SK-MEL-5 (cell line): ENCODE measurements at regions not wholly inside any gene's neighbourhood (a gene's known extent, or its start where the extent isn't known, plus 50 kb on each side); places are given as distances from the start of the nearest gene placed in this dataset.

Experiments used
- DNase-seq: peaks from one replicate; pipeline ENCODE4 v3.0.0-alpha.2; 2016; ENCODE audit warnings: low read depth, low spot score
- in situ Hi-C: cut with HindIII; loops from 2 replicates; pipeline ENCODE4 v1.10.0; 2016; ENCODE audit warnings: low sequenced_read_pairs, high pct_unique_total_duplicates, low pct_unique_long_range_greater_than_20kb

GRCh38 chr12:115060477-115061168 is 376.6 kb upstream of the TBX3 start:
- in situ Hi-C loops = no loop called here
- DNase-seq = no peak

- in situ Hi-C loops = no loop called here
- no peak for DNase-seq
These were observed 373.5 kb upstream of the TBX3 start for GRCh38 chr12:115057445-115057844.

GRCh38 chr12:115051378-115051777 is 367.4 kb upstream of the TBX3 start:
- in situ Hi-C loops = no loop called here
- no peak for DNase-seq

GRCh38 chr12:115049614-115050013 is 365.6 kb upstream of the TBX3 start:
- in situ Hi-C loops = no loop called here
- DNase-seq = no peak

GRCh38 chr12:115046805-115047204 is 362.8 kb upstream of the TBX3 start:
- in situ Hi-C loops = no loop called here
- DNase-seq = no peak

GRCh38 chr12:115044073-115044472 is 360.1 kb upstream of the TBX3 start:
- in situ Hi-C loops = no loop called here
- peak; percentile 57 for DNase-seq

- in situ Hi-C loops = no loop called here
- no peak for DNase-seq
These were observed 359.1 kb upstream of the TBX3 start for GRCh38 chr12:115043079-115043478.

- DNase-seq = no peak
- in situ Hi-C loops = no loop called here
These were observed 358.4 kb upstream of the TBX3 start for GRCh38 chr12:115042341-115042740.

- no peak for DNase-seq
- in situ Hi-C loops = no loop called here
These were observed 353.9 kb upstream of the TBX3 start for GRCh38 chr12:115037830-115038229.

- in situ Hi-C loops = no loop called here
- DNase-seq = peak; percentile 22
These were observed 351.6 kb upstream of the TBX3 start for GRCh38 chr12:115035535-115036107.

GRCh38 chr12:115032521-115032920 is 348.5 kb upstream of the TBX3 start:
- in situ Hi-C loops = no loop called here
- DNase-seq = no peak

- in situ Hi-C loops = no loop called here
- no peak for DNase-seq
These were observed 346.0 kb upstream of the TBX3 start for GRCh38 chr12:115030017-115030416.

GRCh38 chr12:115024531-115024930 is 340.6 kb upstream of the TBX3 start:
- DNase-seq = no peak
- in situ Hi-C loops = no loop called here

- in situ Hi-C loops = no loop called here
- DNase-seq = no peak
These were observed 339.6 kb upstream of the TBX3 start for GRCh38 chr12:115023279-115024265.

- DNase-seq = no peak
- in situ Hi-C loops = no loop called here
These were observed 336.1 kb upstream of the TBX3 start for GRCh38 chr12:115020091-115020490.

- in situ Hi-C loops = no loop called here
- no peak for DNase-seq
These were observed 333.4 kb upstream of the TBX3 start for GRCh38 chr12:115017346-115017745.

GRCh38 chr12:115013236-115013981 is 329.4 kb upstream of the TBX3 start:
- in situ Hi-C loops = no loop called here
- no peak for DNase-seq

GRCh38 chr12:115012861-115013235 is 328.9 kb upstream of the TBX3 start:
- in situ Hi-C loops = no loop called here
- no peak for DNase-seq
